ENCODE measurements at regions not wholly inside any gene's neighbourhood (a gene's known extent, or its start where the extent isn't known, plus 50 kb on each side); places are given as distances from the start of the nearest gene placed in this dataset.

- DNase-seq: no peak
Observed at GRCh38 chr1:112267929-112268328, 128.1 kb upstream of the CTTNBP2NL start.

- no peak for DNase-seq
Observed at GRCh38 chr1:112268408-112268807, 127.6 kb upstream of the CTTNBP2NL start.

GRCh38 chr1:112271270-112271669, 124.7 kb upstream of the CTTNBP2NL start:
- no peak for DNase-seq

- no peak for DNase-seq
Observed at GRCh38 chr1:112272101-112272772, 123.8 kb upstream of the CTTNBP2NL start.

GRCh38 chr1:112284796-112285195, 111.2 kb upstream of the CTTNBP2NL start:
- DNase-seq: no peak

- no peak for DNase-seq
Observed at GRCh38 chr1:112285316-112285715, 110.7 kb upstream of the CTTNBP2NL start.

GRCh38 chr1:112285746-112286145, 110.3 kb upstream of the CTTNBP2NL start:
- no peak for DNase-seq

GRCh38 chr1:112296908-112297307, 99.1 kb upstream of the CTTNBP2NL start:
- no peak for DNase-seq

- no peak for DNase-seq
Observed at GRCh38 chr1:112297536-112297935, 98.5 kb upstream of the CTTNBP2NL start.

GRCh38 chr1:112298558-112298957, 97.5 kb upstream of the CTTNBP2NL start:
- DNase-seq: peak; percentile 18

GRCh38 chr1:112304126-112304525, 91.9 kb upstream of the CTTNBP2NL start:
- DNase-seq: no peak

GRCh38 chr1:112304612-112305011, 91.4 kb upstream of the CTTNBP2NL start:
- DNase-seq: no peak

GRCh38 chr1:112307930-112308591, 88.0 kb upstream of the CTTNBP2NL start:
- no peak for DNase-seq

- no peak for DNase-seq
Observed at GRCh38 chr1:112308716-112309115, 87.3 kb upstream of the CTTNBP2NL start.

GRCh38 chr1:112309499-112309898, 86.5 kb upstream of the CTTNBP2NL start:
- DNase-seq: no peak

- DNase-seq: no peak
Observed at GRCh38 chr1:112312315-112312714, 83.7 kb upstream of the CTTNBP2NL start.

- DNase-seq: no peak
Observed at GRCh38 chr1:112312879-112313278, 83.1 kb upstream of the CTTNBP2NL start.

- no peak for DNase-seq
Observed at GRCh38 chr1:112316254-112316913, 79.6 kb upstream of the CTTNBP2NL start.

GRCh38 chr1:112317140-112317539, 78.9 kb upstream of the CTTNBP2NL start:
- DNase-seq: no peak

- DNase-seq: no peak
Observed at GRCh38 chr1:112317611-112318062, 78.4 kb upstream of the CTTNBP2NL start.

GRCh38 chr1:112318263-112318662, 77.8 kb upstream of the CTTNBP2NL start:
- DNase-seq: no peak

GRCh38 chr1:112318698-112319370, 77.2 kb upstream of the CTTNBP2NL start:
- DNase-seq: no peak

- DNase-seq: no peak
Observed at GRCh38 chr1:112319371-112320040, 76.5 kb upstream of the CTTNBP2NL start.
